HG03571 (cell line): ENCODE measurements at regions not wholly inside any gene's neighbourhood (a gene's known extent, or its start where the extent isn't known, plus 50 kb on each side); places are given as distances from the start of the nearest gene placed in this dataset.

ENCODE experiments used
- ATAC-seq: cut with Tn5 transposase; IDR thresholded peaks from one replicate; pipeline ENCODE4 v1.9.1; 2021; ENCODE audit not compliant: unreplicated experiment

DNA sequence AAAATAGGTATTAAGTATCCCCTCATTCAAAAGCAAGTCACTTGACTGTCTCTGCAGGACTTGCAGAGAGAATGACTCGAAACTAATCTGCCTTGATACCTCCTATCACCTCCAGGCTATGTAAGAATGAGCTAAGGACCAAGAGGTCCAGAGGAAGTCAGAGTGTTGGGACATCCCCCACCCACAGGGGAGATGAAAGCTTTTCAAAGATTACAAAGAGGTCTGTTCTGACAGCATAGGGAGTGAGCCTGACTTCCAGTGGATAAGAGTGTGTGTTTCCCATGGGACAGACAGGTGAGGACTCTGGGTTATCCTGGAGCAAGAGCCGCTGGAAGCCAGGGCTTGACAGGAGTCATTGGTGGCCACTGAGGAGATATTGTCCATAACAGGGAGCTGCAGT, 85.0 kb upstream of the TACR1 start:
- ATAC-seq, result no peak

DNA sequence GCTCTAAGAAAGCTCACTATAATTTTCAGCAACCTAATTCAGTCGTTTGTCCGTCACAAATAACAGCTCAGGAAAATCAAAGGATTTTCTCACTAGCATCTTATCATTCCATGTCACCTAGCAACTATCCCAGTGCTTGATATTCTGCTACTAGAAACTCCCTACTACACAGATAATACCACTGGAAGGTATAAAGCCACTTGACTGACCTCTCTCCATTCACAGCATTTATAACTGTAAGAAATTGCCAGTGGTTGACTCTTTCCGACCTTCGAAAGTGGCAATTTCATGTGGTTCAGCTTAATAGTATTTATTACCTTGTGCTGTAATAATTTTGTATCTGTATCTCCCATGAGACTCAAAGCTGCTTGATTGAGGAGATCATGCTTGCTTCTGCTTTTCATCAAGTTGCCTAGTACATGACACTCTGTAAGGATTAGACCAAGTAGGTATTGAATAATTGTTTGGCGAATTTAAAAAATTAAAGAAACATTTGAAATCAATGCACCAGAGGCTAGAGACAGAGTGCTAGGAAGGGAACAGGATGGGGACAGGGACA, 79.6 kb upstream of the TACR1 start:
- no peak for ATAC-seq

DNA sequence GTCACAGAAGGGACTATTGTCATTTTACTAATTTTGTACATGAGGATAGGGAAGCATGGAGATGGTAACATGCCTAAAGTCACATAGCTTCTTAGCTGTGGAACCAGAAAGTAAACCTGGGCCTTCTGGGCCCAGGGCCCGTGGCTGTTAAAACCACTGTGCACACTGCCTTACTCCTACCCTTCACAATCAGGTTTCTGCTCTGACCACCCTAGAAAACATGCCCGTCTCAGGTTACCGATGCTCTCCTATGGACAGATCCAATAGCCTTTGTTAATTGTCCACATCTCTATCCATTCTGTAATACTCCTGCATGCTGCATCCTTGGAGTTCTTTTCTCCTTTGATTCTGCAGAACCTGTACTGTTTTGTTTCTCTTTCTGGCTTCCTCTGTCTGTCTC, 79.0 kb upstream of the TACR1 start:
- no peak for ATAC-seq

DNA sequence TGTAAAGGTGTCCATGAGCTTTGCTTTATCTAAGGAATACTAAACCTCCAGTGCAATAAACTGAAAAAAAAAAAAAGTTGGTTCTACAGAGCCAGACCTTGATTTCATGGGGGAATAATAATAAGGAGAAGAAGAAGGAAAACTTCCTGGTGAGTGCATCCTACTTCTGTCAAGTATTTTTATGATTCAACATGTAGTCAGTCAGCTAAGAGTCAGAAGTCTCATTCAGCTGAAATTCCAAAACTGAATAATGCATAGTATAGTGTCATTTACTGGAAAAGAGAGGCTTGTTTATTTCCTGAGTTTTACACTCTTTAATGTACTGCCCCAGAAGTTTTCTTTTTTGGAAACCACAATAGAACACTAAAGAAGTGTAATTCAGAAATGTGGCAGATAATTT, 77.8 kb upstream of the TACR1 start:
- no peak for ATAC-seq

DNA sequence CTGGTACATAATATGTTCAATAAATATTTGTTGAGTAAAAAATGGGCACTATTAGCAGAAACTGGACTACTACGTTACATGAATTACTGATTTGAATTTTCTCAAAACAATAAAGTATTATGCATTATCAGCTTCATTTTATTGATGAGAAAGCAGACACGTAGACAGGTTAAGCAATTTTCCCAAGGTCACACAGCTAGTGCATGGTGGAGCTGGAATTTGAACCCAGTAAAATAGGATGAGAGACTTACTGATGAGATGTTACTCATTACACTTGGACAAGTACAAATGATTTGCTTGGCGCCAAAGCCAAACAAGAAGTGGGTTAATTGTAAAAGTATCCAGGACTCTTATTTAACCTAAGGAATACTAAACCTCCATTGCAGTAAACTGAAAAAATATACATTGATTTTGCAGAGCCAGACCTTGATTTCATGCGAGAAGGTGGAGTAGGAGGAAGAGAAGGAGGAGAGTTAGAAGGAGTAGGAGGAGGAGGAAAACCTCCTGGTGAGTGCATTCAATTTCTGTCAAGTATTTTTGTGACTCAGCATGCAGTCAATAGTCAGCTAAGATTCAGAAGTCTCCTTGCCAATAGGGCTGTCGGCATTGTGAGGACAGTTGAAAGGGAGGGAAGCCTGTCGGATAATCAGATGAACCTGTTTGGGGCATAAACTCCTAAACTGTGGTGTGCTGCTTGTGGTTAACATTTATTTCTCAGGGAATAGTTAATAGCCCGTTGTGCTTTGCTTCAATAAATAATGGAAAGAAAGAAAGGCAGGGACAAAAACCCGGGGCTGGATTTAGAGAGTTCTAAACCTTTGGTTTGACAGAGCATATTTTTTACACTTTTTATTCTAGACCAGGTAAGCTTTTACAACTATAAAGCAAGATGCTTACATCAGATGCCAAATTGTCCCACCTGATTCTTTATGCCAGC, 77.0 kb upstream of the TACR1 start:
- ATAC-seq, result no peak

DNA sequence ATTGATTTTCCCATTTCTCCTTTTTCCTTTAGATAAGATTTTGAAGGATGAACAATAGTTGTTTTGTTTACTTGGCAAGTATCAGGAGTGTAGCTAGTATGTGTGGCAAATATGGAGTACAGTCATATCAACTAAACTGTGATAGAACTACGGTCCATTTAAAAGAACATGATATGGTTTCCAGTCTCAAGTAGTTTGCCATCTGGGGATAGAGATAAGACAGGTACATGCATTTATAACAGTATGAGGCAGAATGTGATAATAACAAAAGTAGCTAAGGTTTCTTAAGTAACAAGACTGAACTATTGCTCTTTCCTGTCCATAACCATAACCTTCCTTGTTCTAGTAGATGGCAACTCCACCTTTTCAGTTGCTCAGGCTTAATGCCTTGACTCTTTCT, 75.6 kb upstream of the TACR1 start:
- ATAC-seq, result no peak

DNA sequence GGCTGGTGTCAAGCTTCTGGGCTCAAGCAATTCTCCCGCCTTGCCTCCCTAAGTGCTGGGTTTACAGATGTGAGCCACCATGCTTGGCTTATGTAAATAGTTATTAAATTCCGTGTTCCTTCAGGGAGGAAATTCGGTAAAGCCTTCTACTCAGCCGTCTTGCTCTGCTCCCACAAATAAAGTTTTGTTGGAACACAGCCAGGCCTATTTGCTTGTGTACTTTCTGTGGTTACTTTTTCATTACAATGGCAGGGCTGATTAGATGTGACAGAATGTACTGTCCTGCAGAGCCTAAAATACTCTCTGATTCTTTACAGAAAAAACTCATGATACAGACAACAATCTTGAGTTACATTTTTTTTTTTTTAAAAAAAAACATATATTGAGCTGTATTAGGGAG, 68.8 kb upstream of the TACR1 start:
- no peak for ATAC-seq

DNA sequence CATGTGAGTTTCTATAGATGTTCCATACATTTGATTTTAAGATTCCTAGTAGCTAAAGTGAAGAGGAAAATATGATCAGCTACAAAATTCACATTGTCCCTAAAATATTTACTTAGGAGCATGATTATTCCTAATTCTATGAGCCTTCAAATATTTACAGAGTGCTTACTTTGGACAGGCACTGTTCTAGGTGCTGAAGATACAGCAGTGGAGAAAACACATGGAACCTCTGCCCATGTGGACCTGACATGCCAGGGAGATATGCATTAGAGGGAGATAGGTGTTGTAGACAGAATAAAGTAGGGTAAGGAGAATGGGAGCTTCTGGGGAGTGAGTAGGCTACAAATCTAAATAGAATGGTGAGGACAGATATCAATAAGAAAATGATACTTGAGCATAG, 62.6 kb upstream of the TACR1 start:
- ATAC-seq, result no peak

DNA sequence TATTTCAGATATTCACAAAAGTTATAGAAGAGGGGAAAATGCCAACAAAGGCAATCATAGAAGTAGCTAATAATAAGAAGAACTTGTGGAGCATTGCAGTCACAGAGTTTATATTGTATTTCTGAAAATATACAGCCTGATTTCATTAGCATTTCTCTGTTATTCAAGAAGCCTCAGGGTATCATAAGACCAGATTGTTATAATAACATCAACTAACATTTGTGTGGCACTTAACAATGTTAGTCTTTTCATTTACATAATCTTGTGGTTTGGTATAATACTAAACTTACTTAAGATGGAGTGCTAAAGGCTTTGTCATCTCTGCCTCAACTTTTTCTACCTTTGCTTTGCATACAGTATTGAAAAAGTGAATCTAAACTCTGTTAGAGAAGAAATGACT, 61.6 kb upstream of the TACR1 start:
- no peak for ATAC-seq

DNA sequence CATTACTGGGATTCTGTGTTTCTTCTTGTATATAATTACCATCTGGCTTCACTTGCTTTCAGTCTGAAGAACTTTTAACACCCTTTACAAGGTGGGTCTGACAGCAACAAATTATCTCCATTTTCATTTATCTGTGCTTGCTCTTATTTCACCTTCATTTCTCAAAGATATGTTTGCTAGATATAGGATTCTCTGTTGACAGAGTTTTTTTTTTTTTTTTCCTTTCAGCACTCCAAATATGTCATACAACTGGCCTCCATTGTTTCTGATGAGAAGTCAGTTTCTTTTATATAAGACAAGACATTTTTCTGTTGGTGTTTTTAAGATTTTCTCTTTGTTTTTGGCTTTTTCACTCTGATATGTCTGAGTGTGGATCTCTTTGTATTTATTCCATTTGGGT, 59.3 kb upstream of the TACR1 start:
- no peak for ATAC-seq

DNA sequence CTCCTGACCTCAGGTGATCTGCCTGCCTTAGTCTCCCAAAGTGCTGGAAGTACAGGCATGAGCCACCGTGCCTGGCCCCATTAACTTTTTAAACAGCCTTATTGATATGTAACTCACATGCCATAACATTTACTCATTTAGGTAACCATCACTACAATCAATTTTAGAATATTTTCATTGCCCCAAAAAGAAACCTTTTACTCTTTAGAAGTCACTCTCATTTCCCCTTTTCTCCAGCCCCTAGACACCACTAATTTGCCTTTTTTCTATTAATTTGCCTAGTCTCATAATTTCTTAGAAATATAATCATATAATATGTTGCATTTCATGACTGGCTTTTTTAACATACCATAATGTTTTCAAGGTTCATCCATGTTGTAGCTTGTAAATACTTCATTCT, 57.2 kb upstream of the TACR1 start:
- no peak for ATAC-seq

DNA sequence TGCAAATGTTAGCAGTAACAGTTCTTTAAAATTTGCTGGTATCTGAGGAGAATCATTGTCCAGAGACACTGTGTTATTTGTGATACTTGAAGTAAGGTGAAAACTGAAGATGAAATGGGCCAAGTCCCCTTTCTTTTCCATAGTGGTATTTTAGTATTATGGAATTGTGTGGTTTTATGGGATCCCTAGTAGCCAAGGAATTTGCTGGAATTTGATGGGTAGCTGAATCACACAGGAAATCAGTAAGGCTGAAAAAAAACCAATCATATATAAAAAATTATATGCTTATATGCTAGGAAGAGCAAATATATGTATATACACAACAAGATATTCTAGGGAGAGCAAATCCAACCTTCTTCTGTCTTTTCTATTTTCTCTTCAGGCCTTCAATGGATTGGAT, 54.2 kb upstream of the TACR1 start:
- ATAC-seq, result no peak

DNA sequence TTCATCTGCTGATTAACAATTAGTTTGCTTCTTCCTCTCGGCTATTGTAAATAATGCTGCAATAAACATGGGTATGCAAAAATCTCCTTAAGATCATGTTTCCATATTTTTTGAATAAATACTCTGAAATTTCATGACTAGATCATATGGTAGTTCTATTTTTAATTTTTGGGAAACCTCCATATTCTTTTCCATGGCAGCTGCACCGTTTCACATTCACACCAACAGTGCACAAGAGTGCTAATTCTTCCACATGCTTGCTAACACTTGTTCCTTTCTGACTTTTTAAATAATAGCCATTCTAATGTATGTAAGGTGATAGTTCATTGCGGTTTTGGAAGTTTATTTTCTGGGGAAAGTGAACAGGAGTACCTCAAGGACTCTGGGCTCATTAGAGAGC, 52.6 kb upstream of the TACR1 start:
- no peak for ATAC-seq
